ENCODE measurements at regions not wholly inside any gene's neighbourhood (a gene's known extent, or its start where the extent isn't known, plus 50 kb on each side); places are given as distances from the start of the nearest gene placed in this dataset.

DNA sequence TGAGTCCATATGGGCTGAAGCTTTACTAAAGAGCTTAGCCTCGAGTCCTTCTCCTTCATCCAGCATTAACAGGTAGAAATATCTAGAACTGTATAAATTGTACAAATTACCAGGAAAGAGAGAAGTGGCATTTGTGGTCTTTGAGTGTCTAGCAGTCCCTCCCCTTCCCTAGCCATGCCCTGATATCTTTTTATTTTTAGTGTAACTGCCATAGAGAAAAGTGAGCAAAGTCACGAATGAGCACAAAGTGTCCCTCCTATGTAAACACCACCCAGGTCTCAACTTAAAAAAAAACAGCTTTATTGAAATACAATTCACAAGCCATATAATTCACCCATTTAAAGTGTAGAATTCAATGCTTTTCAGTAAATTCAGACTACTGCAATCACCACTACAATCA is 339.0 kb upstream of the ZMIZ1 start:
- no peaks in the 10 kb centered on the region for H3K9me2 ChIP-seq (ENCODE audit: low read depth, low read length)
- H3K4me2 ChIP-seq (ENCODE audit: low read length) = no peak overlapping the region
- H4K20me1 ChIP-seq (ENCODE audit: insufficient read depth, low read length) = no peaks in the 10 kb centered on the region

DNA sequence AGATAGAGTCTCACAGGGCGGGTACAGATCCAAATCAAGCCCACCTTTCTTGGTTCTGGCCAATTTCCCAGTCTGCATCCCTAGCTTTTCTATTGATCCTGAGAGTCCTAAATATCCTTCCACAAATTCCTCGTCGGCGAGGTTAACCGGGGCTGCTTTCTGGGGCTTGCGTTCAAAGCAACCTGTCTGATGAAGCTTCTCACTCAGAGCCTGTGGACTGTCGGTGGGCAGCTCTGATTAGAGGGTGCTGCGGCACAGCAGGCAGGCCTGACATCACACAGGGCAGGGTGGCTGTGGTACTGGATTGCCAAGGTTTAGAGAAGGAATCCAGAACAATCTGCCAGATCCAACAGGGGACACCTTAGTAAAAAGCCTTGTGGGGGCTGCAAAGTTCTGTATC is 338.0 kb upstream of the ZMIZ1 start:
- no peak overlapping the region for H3K4me2 ChIP-seq (ENCODE audit: low read length)
- no peaks in the 10 kb centered on the region for H3F3A ChIP-seq (ENCODE audit: insufficient read depth, low read length)
- H3K27ac ChIP-seq (ENCODE audit: low read depth, low read length, poor library complexity, severe bottlenecking) = no peak overlapping the region
- H3K79me2 ChIP-seq (ENCODE audit: insufficient read depth, low read length) = no peaks in the 10 kb centered on the region
- no peaks in the 10 kb centered on the region for H3K36me3 ChIP-seq (ENCODE audit: insufficient read depth, low read length)
- H3K9me3 ChIP-seq (ENCODE audit: low read length) = no peaks in the 10 kb centered on the region
- H2AFZ ChIP-seq (ENCODE audit: low read length) = no peak overlapping the region
- no peak overlapping the region for H3K9ac ChIP-seq (ENCODE audit: low read length)
- H3K4me1 ChIP-seq (ENCODE audit: insufficient read depth, low read length, severe bottlenecking) = no peaks in the 10 kb centered on the region
- no peaks in the 10 kb centered on the region for H3K27me3 ChIP-seq (ENCODE audit: insufficient read depth, low read length)
- H3K9me2 ChIP-seq (ENCODE audit: low read depth, low read length) = no peaks in the 10 kb centered on the region
- no peak overlapping the region for H3K4me3 ChIP-seq (ENCODE audit: low read depth, low read length, poor library complexity, severe bottlenecking)
- TF ChIP-seq EZH2 (IDR thresholded peaks at IDR 0.05; ENCODE audit: borderline replicate concordance, low read length) = no peak
- TF ChIP-seq, protein P1, sequence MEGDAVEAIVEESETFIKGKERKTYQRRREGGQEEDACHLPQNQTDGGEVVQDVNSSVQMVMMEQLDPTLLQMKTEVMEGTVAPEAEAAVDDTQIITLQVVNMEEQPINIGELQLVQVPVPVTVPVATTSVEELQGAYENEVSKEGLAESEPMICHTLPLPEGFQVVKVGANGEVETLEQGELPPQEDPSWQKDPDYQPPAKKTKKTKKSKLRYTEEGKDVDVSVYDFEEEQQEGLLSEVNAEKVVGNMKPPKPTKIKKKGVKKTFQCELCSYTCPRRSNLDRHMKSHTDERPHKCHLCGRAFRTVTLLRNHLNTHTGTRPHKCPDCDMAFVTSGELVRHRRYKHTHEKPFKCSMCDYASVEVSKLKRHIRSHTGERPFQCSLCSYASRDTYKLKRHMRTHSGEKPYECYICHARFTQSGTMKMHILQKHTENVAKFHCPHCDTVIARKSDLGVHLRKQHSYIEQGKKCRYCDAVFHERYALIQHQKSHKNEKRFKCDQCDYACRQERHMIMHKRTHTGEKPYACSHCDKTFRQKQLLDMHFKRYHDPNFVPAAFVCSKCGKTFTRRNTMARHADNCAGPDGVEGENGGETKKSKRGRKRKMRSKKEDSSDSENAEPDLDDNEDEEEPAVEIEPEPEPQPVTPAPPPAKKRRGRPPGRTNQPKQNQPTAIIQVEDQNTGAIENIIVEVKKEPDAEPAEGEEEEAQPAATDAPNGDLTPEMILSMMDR (IDR thresholded peaks at IDR 0.05; ENCODE audit: low read length) = no peak
- no peaks in the 10 kb centered on the region for H4K20me1 ChIP-seq (ENCODE audit: insufficient read depth, low read length)

More for the DNA sequence above, 339.0 kb upstream of the ZMIZ1 start:
- no peaks in the 10 kb centered on the region for H3K79me2 ChIP-seq (ENCODE audit: insufficient read depth, low read length)
- no peak overlapping the region for H3K4me3 ChIP-seq (ENCODE audit: low read depth, low read length, poor library complexity, severe bottlenecking)
- no peaks in the 10 kb centered on the region for H3K27me3 ChIP-seq (ENCODE audit: insufficient read depth, low read length)
- H3K9ac ChIP-seq (ENCODE audit: low read length) = no peak overlapping the region
- TF ChIP-seq EZH2 (IDR thresholded peaks at IDR 0.05; ENCODE audit: borderline replicate concordance, low read length) = no peak
- H3K27ac ChIP-seq (ENCODE audit: low read depth, low read length, poor library complexity, severe bottlenecking) = no peak overlapping the region
- H3F3A ChIP-seq (ENCODE audit: insufficient read depth, low read length) = no peaks in the 10 kb centered on the region
- no peaks in the 10 kb centered on the region for H3K4me1 ChIP-seq (ENCODE audit: insufficient read depth, low read length, severe bottlenecking)
- H2AFZ ChIP-seq (ENCODE audit: low read length) = no peak overlapping the region
- no peaks in the 10 kb centered on the region for H3K9me3 ChIP-seq (ENCODE audit: low read length)
- H3K36me3 ChIP-seq (ENCODE audit: insufficient read depth, low read length) = no peaks in the 10 kb centered on the region

DNA sequence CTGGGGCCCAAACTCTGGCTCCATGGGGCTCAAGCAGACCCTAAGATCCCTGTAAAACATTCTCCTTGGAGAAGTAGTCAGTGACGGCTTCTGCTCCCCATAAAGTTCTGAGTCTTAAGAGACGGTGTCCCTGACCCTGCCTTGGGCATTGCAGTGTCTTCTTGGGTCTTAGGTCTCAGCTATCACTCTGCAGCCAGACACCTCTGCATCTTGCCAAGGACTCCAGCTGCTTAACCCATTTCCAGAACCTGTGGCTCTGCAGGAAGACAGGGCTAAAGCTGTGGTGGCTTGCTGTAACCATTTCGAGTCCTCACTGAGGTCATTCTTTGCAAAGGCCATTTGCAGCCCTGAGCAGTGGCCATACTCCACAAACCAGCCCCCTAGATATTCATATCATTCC is 337.1 kb upstream of the ZMIZ1 start:
- no peaks in the 10 kb centered on the region for H3K36me3 ChIP-seq (ENCODE audit: insufficient read depth, low read length)
- no peaks in the 10 kb centered on the region for H4K20me1 ChIP-seq (ENCODE audit: insufficient read depth, low read length)
- no peaks in the 10 kb centered on the region for H3F3A ChIP-seq (ENCODE audit: insufficient read depth, low read length)
- no peak overlapping the region for H3K9ac ChIP-seq (ENCODE audit: low read length)
- no peak overlapping the region for H3K4me2 ChIP-seq (ENCODE audit: low read length)
- H3K27ac ChIP-seq (ENCODE audit: low read depth, low read length, poor library complexity, severe bottlenecking) = no peak overlapping the region
- H3K79me2 ChIP-seq (ENCODE audit: insufficient read depth, low read length) = no peaks in the 10 kb centered on the region
- no peak overlapping the region for H2AFZ ChIP-seq (ENCODE audit: low read length)
- H3K27me3 ChIP-seq (ENCODE audit: insufficient read depth, low read length) = no peaks in the 10 kb centered on the region
- TF ChIP-seq, protein P1 (IDR thresholded peaks at IDR 0.05; ENCODE audit: low read length) = no peak
- no peak for TF ChIP-seq EZH2 (IDR thresholded peaks at IDR 0.05; ENCODE audit: borderline replicate concordance, low read length)
- no peaks in the 10 kb centered on the region for H3K9me3 ChIP-seq (ENCODE audit: low read length)
- no peaks in the 10 kb centered on the region for H3K9me2 ChIP-seq (ENCODE audit: low read depth, low read length)
- no peaks in the 10 kb centered on the region for H3K4me1 ChIP-seq (ENCODE audit: insufficient read depth, low read length, severe bottlenecking)
- no peak overlapping the region for H3K4me3 ChIP-seq (ENCODE audit: low read depth, low read length, poor library complexity, severe bottlenecking)

DNA sequence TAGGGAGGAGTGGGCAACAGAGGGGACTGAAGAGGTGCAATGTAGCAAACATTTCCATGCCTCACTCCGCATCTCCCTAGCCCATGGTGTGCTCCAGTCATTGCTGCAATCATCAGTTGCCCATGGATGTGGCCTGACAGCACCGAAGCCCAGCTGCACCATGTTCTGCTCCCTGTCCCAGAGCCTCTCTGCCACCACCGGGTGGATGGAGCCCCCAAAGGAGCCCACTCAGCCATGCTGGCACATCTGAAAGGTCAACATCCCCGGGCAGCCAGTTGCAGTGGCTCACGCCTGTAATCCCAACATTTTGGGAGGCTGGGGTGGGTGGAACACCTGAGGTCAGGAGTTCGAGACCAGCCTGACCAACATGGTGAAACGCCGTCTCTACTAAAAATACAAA is 336.4 kb upstream of the ZMIZ1 start:
- no peak overlapping the region for H3K4me2 ChIP-seq (ENCODE audit: low read length)
- H3F3A ChIP-seq (ENCODE audit: insufficient read depth, low read length) = no peaks in the 10 kb centered on the region
- no peak overlapping the region for H3K27ac ChIP-seq (ENCODE audit: low read depth, low read length, poor library complexity, severe bottlenecking)
- no peaks in the 10 kb centered on the region for H3K36me3 ChIP-seq (ENCODE audit: insufficient read depth, low read length)
- no peaks in the 10 kb centered on the region for H4K20me1 ChIP-seq (ENCODE audit: insufficient read depth, low read length)
- H3K9ac ChIP-seq (ENCODE audit: low read length) = no peak overlapping the region
- TF ChIP-seq EZH2 (IDR thresholded peaks at IDR 0.05; ENCODE audit: borderline replicate concordance, low read length) = no peak
- TF ChIP-seq, protein P1 (IDR thresholded peaks at IDR 0.05; ENCODE audit: low read length) = no peak
- no peak overlapping the region for H2AFZ ChIP-seq (ENCODE audit: low read length)
- H3K79me2 ChIP-seq (ENCODE audit: insufficient read depth, low read length) = no peaks in the 10 kb centered on the region
- no peak overlapping the region for H3K4me3 ChIP-seq (ENCODE audit: low read depth, low read length, poor library complexity, severe bottlenecking)
- H3K27me3 ChIP-seq (ENCODE audit: insufficient read depth, low read length) = no peaks in the 10 kb centered on the region
- H3K9me2 ChIP-seq (ENCODE audit: low read depth, low read length) = no peaks in the 10 kb centered on the region
- H3K9me3 ChIP-seq (ENCODE audit: low read length) = no peaks in the 10 kb centered on the region
- H3K4me1 ChIP-seq (ENCODE audit: insufficient read depth, low read length, severe bottlenecking) = no peaks in the 10 kb centered on the region
